ENCODE measurements at regions not wholly inside any gene's neighbourhood (a gene's known extent, or its start where the extent isn't known, plus 50 kb on each side); places are given as distances from the start of the nearest gene placed in this dataset.

GRCh38 chr6:121759370-121759769 lies 323.9 kb downstream of the GJA1 start:
- TF ChIP-seq CTCF (IDR thresholded peaks at IDR 0.05 in 4 of 5, conservative IDR thresholded peaks at IDR 0.05 in 1 of 5) = no peak
- TF ChIP-seq POLR2A (IDR thresholded peaks at IDR 0.05) = no peak
